ENCODE measurements at regions not wholly inside any gene's neighbourhood (a gene's known extent, or its start where the extent isn't known, plus 50 kb on each side); places are given as distances from the start of the nearest gene placed in this dataset.

DNA sequence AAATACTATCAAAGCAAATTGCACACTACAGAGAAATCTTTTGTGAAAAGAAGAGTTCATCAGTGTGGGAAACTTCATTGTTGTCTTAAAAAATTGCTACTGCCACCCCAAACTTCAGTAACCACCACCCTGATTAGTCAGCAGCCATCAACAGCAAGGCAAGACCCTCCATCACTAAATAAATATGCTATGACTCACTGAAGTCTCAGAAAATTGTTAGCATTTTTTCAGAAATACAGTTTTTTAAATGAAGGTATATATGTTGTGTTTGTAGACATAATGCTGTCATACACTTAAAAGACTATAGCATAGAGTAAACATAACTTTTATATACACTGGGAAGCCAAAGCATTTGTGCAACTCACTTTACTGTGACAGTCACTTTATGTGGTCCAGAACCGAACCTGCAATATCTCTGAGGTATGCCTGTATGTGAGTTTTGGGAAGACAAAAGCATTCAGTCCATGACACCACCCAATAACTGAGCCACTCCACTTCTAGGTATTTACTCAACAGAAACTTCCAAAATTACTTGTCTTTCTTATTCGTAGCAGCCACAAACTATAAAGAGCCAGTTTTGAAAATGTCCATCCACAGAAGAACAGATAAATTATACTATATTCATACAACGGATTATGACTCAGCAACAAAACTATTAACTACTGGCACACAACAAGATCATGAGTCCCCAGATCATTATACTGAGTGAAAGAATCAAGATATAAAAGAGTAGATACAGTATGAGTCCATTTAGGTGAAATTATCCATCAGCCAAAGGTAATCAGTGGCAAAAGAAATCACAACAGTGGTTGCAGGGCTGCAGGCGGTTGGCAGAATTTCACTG is 649.6 kb downstream of the BCL11B start:
- POLR2A ChIA-PET, result no interaction called here
- Histone ChIP-seq H3K79me2 (ENCODE audit: insufficient read depth, low read length) (no peaks in the 10 kb centered on the region), H3K4me2 (ENCODE audit: low read depth, low read length) (no peak overlapping the region), H3K4me1 (ENCODE audit: insufficient read depth, low read length) (no peaks in the 10 kb centered on the region), H3K27me3 (ENCODE audit: control insufficient read depth in 1 of 2, insufficient read depth in 2 of 2, low read length in 2 of 2) (no peaks in the 10 kb centered on the region), H4K20me1 (ENCODE audit: insufficient read depth, low read length) (no peaks in the 10 kb centered on the region), H3K4me3 (replicated peaks in 1 of 3; ENCODE audit: insufficient read depth in 1 of 3, low read depth in 2 of 3, low read length in 3 of 3) (no peak overlapping the region), H3K36me3 (replicated peaks in 1 of 2; ENCODE audit: control insufficient read depth in 1 of 2, insufficient read depth in 2 of 2, low read length in 2 of 2) (no peaks in the 10 kb centered on the region), H3K27ac (ENCODE audit: extremely low read length, insufficient read depth, low read length) (no peak overlapping the region), H2AFZ (ENCODE audit: low read length) (no peak overlapping the region), H3K9ac (ENCODE audit: insufficient read depth, low read depth, low read length) (no peak overlapping the region), H3K9me3 (ENCODE audit: low read length) (peaks cover 82% of the 10 kb centered on the region)
- in situ Hi-C loops (cut with HindIII; ENCODE audit: extremely low pct_ligation_motif_present, low pct_unique_long_range_greater_than_20kb) (no loop called here), intact Hi-C loops (cut with micrococcal nuclease; ENCODE audit: unreplicated experiment) (no loop called here)
- FAIRE-seq (no peak), DNase-seq (ENCODE audit: low spot score) (no peak), ATAC-seq (no peak)
- TF ChIP-seq, protein P1, sequence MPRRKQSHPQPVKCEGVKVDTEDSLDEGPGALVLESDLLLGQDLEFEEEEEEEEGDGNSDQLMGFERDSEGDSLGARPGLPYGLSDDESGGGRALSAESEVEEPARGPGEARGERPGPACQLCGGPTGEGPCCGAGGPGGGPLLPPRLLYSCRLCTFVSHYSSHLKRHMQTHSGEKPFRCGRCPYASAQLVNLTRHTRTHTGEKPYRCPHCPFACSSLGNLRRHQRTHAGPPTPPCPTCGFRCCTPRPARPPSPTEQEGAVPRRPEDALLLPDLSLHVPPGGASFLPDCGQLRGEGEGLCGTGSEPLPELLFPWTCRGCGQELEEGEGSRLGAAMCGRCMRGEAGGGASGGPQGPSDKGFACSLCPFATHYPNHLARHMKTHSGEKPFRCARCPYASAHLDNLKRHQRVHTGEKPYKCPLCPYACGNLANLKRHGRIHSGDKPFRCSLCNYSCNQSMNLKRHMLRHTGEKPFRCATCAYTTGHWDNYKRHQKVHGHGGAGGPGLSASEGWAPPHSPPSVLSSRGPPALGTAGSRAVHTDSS (CRISPR knock-in tag; conservative IDR thresholded peaks at IDR 0.05), result no peak
- TF ChIP-seq ZNF333 (CRISPR knock-in tag; IDR thresholded peaks at IDR 0.05; ENCODE audit: borderline replicate concordance) (no peak), KDM4B (CRISPR knock-in tag; IDR thresholded peaks at IDR 0.05) (no peak), SALL2 (CRISPR knock-in tag; IDR thresholded peaks at IDR 0.05) (no peak), HOXA3 (CRISPR knock-in tag; IDR thresholded peaks at IDR 0.05) (no peak), ZNF18 (CRISPR knock-in tag; IDR thresholded peaks at IDR 0.05; ENCODE audit: insufficient replicate concordance) (no peak), FOXM1 (CRISPR knock-in tag; IDR thresholded peaks at IDR 0.05) (no peak)
- CTCF ChIA-PET (ENCODE audit: low intra/inter-chr PET ratio, low total read pairs), result no interaction called here
- no TSS peak for BruUV-seq (replicated peaks)
- WGBS (ENCODE audit: low lambda C conversion rate), result under 1% methylated on average over 4 of the region's 4 CpGs

Measured in HepG2 (cell line).